GM10266 (cell line): ENCODE measurements at regions not wholly inside any gene's neighbourhood (a gene's known extent, or its start where the extent isn't known, plus 50 kb on each side); places are given as distances from the start of the nearest gene placed in this dataset.

Experiments used
- DNase-seq: peaks from one replicate; pipeline ENCODE4 v3.0.0; 2012; ENCODE audit errors: extremely low spot score
- CTCF ChIP-seq: IDR thresholded peaks from 2 replicates; pipeline ENCODE4 v1.5.1; 2012; ENCODE audit warnings: mild to moderate bottlenecking, low read depth; ENCODE audit not compliant: control insufficient read depth, insufficient read depth; ENCODE audit errors: missing control alignments

- TF ChIP-seq CTCF, result no peak
- no peak for DNase-seq
Measured at GRCh38 chr12:91866566-91866965, 279.1 kb downstream of the BTG1 start.

- no peak for TF ChIP-seq CTCF
- DNase-seq, result no peak
Measured at GRCh38 chr12:91863702-91864101, 281.9 kb downstream of the BTG1 start.

- no peak for DNase-seq
- no peak for TF ChIP-seq CTCF
Measured at GRCh38 chr12:91861554-91861953, 284.1 kb downstream of the BTG1 start.

GRCh38 chr12:91859347-91859746 lies 286.3 kb downstream of the BTG1 start:
- no peak for TF ChIP-seq CTCF
- DNase-seq, result no peak

GRCh38 chr12:91857813-91858542 lies 287.7 kb downstream of the BTG1 start:
- no peak for TF ChIP-seq CTCF
- no peak for DNase-seq

- no peak for TF ChIP-seq CTCF
- no peak for DNase-seq
Measured at GRCh38 chr12:91854725-91855124, 290.9 kb downstream of the BTG1 start.

GRCh38 chr12:91853350-91854127 lies 292.1 kb downstream of the BTG1 start:
- no peak for DNase-seq
- TF ChIP-seq CTCF, result no peak
